Stimulated activated naive CD8-positive, alpha-beta T cell treated with anti-CD3 and anti-CD28 coated beads, Interleukin-15, amount 100 ng/mL, for 72 hours (primary cell): ENCODE measurements at regions not wholly inside any gene's neighbourhood (a gene's known extent, or its start where the extent isn't known, plus 50 kb on each side); places are given as distances from the start of the nearest gene placed in this dataset.
"Not testable (repeated sequence)": the region's sequence is repeated elsewhere in the genome, so short reads cannot be mapped to it uniquely, and the experiment has no call there.

Source experiments
- ATAC-seq: fragments of 150-1000 bp; cut with Tn5 transposase; 2 replicates; pipeline ENCODE4 v1.10.0; 2021; ENCODE audit warnings: mild to moderate bottlenecking, moderate library complexity
- DNase-seq, 2 donors: peaks; one replicate each; pipeline ENCODE4 v3.0.0; 2021 to 2022
- H3K27ac Mint-ChIP-seq, 2 donors: one replicate each; pipeline ENCODE4 v1.8.0; 2022; ENCODE audit warnings: mild to moderate bottlenecking in 2 of 2, mixed read lengths in 2 of 2, moderate library complexity in 2 of 2
- H3K27me3 Mint-ChIP-seq: one replicate; pipeline ENCODE4 v1.8.0; 2022; ENCODE audit warnings: mixed read lengths
- H3K4me1 Mint-ChIP-seq: one replicate; pipeline ENCODE4 v1.8.0; 2022; ENCODE audit warnings: mild to moderate bottlenecking, mixed read lengths
- H3K4me3 Mint-ChIP-seq, 2 donors: one replicate each; pipeline ENCODE4 v1.8.0; 2022; ENCODE audit warnings: mild to moderate bottlenecking in 2 of 2, mixed read lengths in 2 of 2, moderate library complexity in 1 of 2
- H3K9me3 Mint-ChIP-seq, 2 donors: one replicate each; pipeline ENCODE4 v1.8.0; 2022; ENCODE audit warnings: mixed read lengths in 2 of 2

- DNase-seq (no peak), ATAC-seq (no peak)
- H3K4me3 Mint-ChIP-seq = no peak overlapping the region
- no peaks in the 10 kb centered on the region for H3K4me1 Mint-ChIP-seq
- no peaks in the 10 kb centered on the region for H3K27me3 Mint-ChIP-seq
- H3K27ac Mint-ChIP-seq = no peak overlapping the region
- H3K9me3 Mint-ChIP-seq = peaks cover 0 to 2% of the 10 kb centered on the region in 2 donors
These were observed 642.5 kb upstream of the KCND2 start for GRCh38 chr7:119630406-119630969.

DNA sequence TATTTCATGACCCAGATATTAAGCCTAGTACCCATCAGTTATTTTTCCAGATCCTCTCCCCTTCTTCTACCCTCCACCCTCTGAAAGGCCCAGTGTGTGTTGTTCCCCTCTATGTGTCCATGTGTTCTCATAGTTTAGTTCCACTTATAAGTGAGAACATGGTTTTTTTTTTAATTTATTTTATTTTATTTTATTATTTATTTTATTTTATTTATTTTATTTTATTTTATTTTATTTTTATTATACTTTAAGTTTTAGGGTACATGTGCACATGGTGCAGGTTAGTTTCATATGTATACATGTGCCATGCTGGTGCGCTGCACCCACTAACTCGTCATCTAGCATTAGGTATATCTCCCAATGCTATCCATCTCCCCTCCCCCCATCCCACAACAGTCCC is 639.2 kb upstream of the KCND2 start:
- H3K27ac Mint-ChIP-seq, H3K4me3 Mint-ChIP-seq, H3K4me1 Mint-ChIP-seq, H3K27me3 Mint-ChIP-seq, ATAC-seq, DNase-seq: not testable (repeated sequence)
- H3K9me3 Mint-ChIP-seq = peaks cover 9 to 13% of the 10 kb centered on the region in 2 donors

DNA sequence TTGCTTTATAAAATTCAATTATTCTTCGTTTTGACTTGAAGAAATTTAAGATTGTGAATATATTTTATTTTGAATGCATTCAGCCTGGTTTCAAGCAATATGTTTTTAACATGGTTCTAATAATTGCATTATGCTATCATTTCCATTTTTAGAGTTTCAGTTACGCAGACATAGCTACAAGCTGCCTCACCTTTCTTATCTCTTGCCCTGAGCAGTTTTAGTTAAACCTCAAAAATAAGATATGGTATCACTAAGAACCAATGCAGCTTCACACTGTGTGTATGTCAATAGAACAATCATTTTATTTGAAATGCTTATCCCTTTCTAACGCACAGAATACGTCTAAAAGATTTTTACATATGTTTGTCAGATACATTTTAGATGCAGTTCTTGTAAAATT is 632.6 kb upstream of the KCND2 start:
- DNase-seq = no peak
- Mint-ChIP-seq H3K27ac (no peak overlapping the region), H3K4me3 (no peak overlapping the region), H3K27me3 (no peaks in the 10 kb centered on the region), H3K4me1 (no peaks in the 10 kb centered on the region), H3K9me3 (peaks cover 13 to 26% of the 10 kb centered on the region in 2 donors)
- ATAC-seq = no peak

DNA sequence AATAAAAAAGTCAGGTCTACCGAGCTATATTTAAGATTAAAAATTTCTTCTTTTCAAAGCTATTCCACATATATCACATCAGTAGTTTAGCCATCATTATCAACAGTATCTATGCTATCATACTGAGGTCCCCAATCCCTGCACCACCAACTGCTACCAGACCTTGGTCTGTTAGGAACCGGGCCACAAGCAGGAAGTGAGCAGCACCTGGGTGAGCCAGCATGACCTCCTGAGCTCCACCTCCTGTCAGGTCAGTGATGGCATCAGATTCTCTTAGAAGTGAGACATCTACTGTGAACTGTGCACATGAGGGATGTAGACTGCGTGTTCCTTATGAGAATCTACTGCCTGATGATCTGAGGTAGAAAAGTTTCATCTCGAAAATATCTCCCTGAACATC is 632.1 kb upstream of the KCND2 start:
- H3K27ac Mint-ChIP-seq = no peak overlapping the region
- no peaks in the 10 kb centered on the region for H3K27me3 Mint-ChIP-seq
- H3K4me3 Mint-ChIP-seq = no peak overlapping the region
- DNase-seq (no peak), ATAC-seq (no peak)
- H3K9me3 Mint-ChIP-seq = peaks cover 13 to 26% of the 10 kb centered on the region in 2 donors
- no peaks in the 10 kb centered on the region for H3K4me1 Mint-ChIP-seq

DNA sequence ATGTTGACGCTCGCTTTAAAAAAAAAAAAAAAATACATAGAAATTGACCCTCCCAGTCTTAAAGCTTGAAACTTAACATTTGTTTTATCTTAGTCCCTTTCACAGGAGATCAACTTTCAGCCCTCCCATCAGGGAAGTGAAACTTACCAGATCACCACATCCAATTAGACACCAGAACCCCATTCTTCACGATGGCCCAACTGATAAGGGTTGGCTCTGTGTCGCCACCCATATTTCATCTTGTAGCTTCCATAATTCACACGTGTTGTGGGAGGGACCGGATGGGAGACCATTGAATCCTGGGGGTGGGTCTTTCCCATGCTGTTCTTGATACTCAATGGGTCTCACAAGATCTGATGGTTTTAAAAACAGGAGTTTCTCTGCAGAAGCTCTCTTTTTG is 629.4 kb upstream of the KCND2 start:
- Mint-ChIP-seq H3K4me3 (no peak overlapping the region), H3K4me1 (no peaks in the 10 kb centered on the region)
- ATAC-seq = no peak

GRCh38 chr7:119647286-119647685 is 625.7 kb upstream of the KCND2 start:
- Mint-ChIP-seq H3K4me1 (no peaks in the 10 kb centered on the region), H3K27ac (no peak overlapping the region), H3K4me3 (no peak overlapping the region), H3K9me3 (peaks cover 5 to 14% of the 10 kb centered on the region in 2 donors), H3K27me3 (no peaks in the 10 kb centered on the region)
- DNase-seq (no peak), ATAC-seq (no peak)

More for the DNA sequence above, 629.4 kb upstream of the KCND2 start:
- no peak for DNase-seq
- H3K9me3 Mint-ChIP-seq = peaks cover 5 to 24% of the 10 kb centered on the region in 2 donors
- no peaks in the 10 kb centered on the region for H3K27me3 Mint-ChIP-seq
- H3K27ac Mint-ChIP-seq = no peak overlapping the region

GRCh38 chr7:119648752-119649151 is 624.2 kb upstream of the KCND2 start:
- not testable (repeated sequence) for DNase-seq, H3K4me3 Mint-ChIP-seq, H3K9me3 Mint-ChIP-seq, H3K4me1 Mint-ChIP-seq, H3K27ac Mint-ChIP-seq, H3K27me3 Mint-ChIP-seq, ATAC-seq

GRCh38 chr7:119660080-119660479 is 612.9 kb upstream of the KCND2 start:
- peaks cover 0 to 4% of the 10 kb centered on the region in 2 donors for H3K9me3 Mint-ChIP-seq
- H3K27ac Mint-ChIP-seq = no peak overlapping the region
- ATAC-seq (no peak), DNase-seq (no peak)
- no peaks in the 10 kb centered on the region for H3K4me1 Mint-ChIP-seq
- H3K4me3 Mint-ChIP-seq = no peak overlapping the region
- no peaks in the 10 kb centered on the region for H3K27me3 Mint-ChIP-seq

GRCh38 chr7:119664601-119665000 is 608.4 kb upstream of the KCND2 start:
- ATAC-seq (no peak), DNase-seq (no peak)
- Mint-ChIP-seq H3K27ac (peak overlapping the region in 1 of 2 donors; percentile 65), H3K4me3 (no peak overlapping the region), H3K4me1 (no peaks in the 10 kb centered on the region), H3K27me3 (no peaks in the 10 kb centered on the region), H3K9me3 (peaks cover 4 to 23% of the 10 kb centered on the region in 2 donors)

DNA sequence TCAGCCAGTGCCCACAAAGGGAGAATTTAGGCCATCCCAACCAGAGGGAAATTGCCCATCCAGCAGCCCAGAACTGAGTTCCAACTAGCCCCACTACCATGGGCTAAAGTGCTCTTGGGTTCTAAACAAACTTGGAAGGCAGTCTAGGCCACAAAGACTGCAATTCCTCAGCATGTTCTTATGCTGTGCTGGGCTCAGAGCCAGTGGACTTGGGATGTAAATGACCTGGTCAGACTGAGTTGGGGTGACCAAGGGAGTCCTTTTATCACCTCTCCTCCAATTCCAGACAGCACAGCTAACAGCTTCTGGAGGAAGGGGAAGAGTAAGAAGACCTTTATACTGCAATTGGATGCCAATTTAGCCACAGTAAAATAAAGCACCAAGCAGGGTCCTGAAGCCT is 607.2 kb upstream of the KCND2 start:
- no peaks in the 10 kb centered on the region for H3K4me1 Mint-ChIP-seq
- DNase-seq = no peak

DNA sequence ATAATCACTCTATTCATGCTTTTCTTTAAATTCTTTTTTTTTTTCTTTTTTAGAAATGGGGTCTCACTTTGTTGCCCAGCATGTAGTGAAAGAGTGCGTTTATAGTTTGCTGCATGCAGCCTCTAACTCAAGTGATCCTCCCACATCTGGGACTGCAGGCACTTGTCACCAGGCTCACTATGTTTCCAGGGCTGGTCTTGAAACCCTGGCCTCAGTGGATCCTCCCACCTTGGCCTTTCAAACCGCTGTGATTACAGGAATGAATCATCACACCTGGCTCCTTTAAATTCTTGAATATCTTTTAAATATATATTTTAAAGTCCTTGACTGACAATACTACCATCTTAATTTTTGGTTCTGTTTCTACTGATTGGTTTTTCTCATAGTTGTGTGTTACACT is 591.6 kb upstream of the KCND2 start:
- no peaks in the 10 kb centered on the region for H3K27me3 Mint-ChIP-seq
- H3K27ac Mint-ChIP-seq = no peak overlapping the region
- H3K9me3 Mint-ChIP-seq = peaks cover 0 to 5% of the 10 kb centered on the region in 2 donors
- no peak for ATAC-seq
- H3K4me1 Mint-ChIP-seq = no peaks in the 10 kb centered on the region
- no peak for DNase-seq
- H3K4me3 Mint-ChIP-seq = no peak overlapping the region

More for the DNA sequence above, 607.2 kb upstream of the KCND2 start:
- ATAC-seq = no peak
- no peak overlapping the region for H3K27ac Mint-ChIP-seq
- H3K27me3 Mint-ChIP-seq = no peaks in the 10 kb centered on the region
- H3K4me3 Mint-ChIP-seq = no peak overlapping the region
- peaks cover 9 to 29% of the 10 kb centered on the region in 2 donors for H3K9me3 Mint-ChIP-seq

DNA sequence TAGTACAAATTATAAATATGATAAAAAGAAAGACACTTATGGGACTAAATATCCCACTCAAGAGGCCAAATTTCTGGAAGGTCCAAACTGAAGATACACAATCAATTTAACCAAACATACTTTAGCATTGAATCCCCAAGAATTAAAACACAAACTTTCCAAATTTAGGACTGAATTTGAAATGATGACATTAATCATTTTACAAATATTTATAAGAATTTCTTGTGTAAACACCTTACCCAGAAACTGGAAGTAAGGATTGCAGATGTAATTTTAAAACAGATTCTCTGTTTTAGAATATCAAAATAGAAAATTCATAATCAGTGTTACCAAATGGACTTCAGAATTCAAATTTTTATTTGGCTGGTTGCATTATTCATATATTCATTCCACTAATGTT is 588.2 kb upstream of the KCND2 start:
- Mint-ChIP-seq H3K9me3 (peaks cover 0 to 5% of the 10 kb centered on the region in 2 donors), H3K27ac (no peak overlapping the region), H3K4me3 (no peak overlapping the region), H3K4me1 (no peaks in the 10 kb centered on the region), H3K27me3 (no peaks in the 10 kb centered on the region)
- no peak for ATAC-seq
- no peak for DNase-seq

DNA sequence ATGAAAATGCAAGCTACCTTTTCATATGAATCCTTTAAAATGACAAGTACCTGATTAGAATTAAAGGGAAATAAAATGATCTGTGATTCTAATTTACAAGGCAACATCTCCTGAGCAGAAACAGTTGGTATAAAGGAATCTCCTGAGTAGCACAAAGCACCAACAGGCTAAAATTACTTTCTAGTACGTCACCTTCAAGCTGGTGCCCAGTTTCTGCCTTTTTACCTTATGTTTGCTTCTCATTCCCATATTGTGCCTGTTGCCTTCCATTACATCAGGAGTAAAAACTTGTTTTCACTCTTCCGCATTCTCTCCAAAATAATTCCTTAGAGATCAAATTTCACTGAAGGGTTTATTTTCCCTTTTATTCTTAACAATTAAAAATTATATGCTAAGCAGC is 587.1 kb upstream of the KCND2 start:
- Mint-ChIP-seq H3K9me3 (peaks cover 0 to 5% of the 10 kb centered on the region in 2 donors), H3K4me3 (no peak overlapping the region), H3K27ac (no peak overlapping the region), H3K4me1 (no peaks in the 10 kb centered on the region), H3K27me3 (no peaks in the 10 kb centered on the region)
- no peak for ATAC-seq
- no peak for DNase-seq

DNA sequence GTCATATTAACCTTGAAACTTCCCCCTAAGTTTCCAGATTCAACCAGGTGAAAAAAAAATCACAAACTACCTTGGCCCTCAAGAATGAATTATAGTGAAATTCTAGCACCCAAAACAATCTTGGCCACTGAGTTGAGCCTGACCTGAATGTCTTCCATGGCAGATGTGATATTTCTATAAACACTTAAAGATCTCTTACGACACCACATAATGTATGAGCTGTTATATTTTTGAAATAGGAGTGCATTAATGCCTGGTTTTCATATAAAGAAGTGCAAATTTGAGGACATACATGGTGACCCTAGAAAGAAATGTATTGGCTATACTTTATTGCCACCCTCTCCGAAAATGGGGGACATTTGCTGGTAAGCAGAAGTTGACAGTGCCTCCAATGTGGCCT is 584.1 kb upstream of the KCND2 start:
- no peak overlapping the region for H3K4me3 Mint-ChIP-seq
- no peaks in the 10 kb centered on the region for H3K4me1 Mint-ChIP-seq
- no peak for ATAC-seq
- H3K27me3 Mint-ChIP-seq = no peaks in the 10 kb centered on the region
- H3K9me3 Mint-ChIP-seq = peaks cover 0 to 3% of the 10 kb centered on the region in 2 donors
- DNase-seq = no peak
- no peak overlapping the region for H3K27ac Mint-ChIP-seq

GRCh38 chr7:119692541-119692940 is 580.4 kb upstream of the KCND2 start:
- H3K9me3 Mint-ChIP-seq = peaks cover 0 to 2% of the 10 kb centered on the region in 2 donors
- H3K4me1 Mint-ChIP-seq = no peaks in the 10 kb centered on the region
- ATAC-seq (no peak), DNase-seq (no peak)
- H3K4me3 Mint-ChIP-seq = no peak overlapping the region
- H3K27me3 Mint-ChIP-seq = no peaks in the 10 kb centered on the region
- H3K27ac Mint-ChIP-seq = no peak overlapping the region

DNA sequence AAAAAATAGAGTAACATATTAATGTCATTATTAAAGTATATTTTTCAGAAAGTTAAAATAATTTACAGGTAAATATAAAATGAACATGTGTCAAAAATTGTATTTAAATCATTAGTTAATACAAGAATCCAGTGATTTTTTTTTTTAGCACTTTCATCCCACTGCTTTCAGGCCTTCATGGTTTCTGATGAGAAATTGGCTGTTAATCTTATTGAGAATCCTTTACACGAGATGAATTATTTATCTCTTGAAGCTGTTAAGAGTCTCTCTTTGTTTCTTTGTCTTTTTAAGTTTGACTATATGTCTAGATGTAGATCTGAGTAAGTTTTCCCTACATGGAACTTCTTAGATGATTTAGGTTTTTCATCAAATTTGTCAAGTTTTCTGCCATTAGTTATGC is 578.5 kb upstream of the KCND2 start:
- no peak for ATAC-seq
- Mint-ChIP-seq H3K4me1 (no peaks in the 10 kb centered on the region), H3K27me3 (no peaks in the 10 kb centered on the region), H3K27ac (no peak overlapping the region), H3K9me3 (peaks cover 0 to 8% of the 10 kb centered on the region in 2 donors), H3K4me3 (no peak overlapping the region)
- DNase-seq = no peak

DNA sequence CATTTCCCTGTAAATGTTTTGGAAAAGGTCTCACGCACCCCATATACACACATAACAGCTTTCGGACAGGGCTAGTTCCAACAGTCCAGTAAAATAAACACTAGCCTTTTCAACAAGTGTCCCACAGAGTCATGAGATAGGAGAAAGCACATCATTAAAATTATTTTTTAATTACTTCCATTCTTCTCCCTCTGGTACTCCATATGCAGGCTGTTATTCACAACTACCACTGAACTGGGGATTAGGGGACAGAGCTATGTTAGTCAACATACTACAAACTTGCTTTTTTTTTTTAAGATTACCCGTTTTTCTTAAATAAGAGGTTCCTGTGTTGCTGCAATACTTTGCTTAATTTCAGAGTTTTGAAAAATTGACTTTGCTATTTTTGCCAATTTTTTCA is 576.6 kb upstream of the KCND2 start:
- no peak overlapping the region for H3K27ac Mint-ChIP-seq
- peaks cover 0 to 8% of the 10 kb centered on the region in 2 donors for H3K9me3 Mint-ChIP-seq
- no peak overlapping the region for H3K4me3 Mint-ChIP-seq
- no peaks in the 10 kb centered on the region for H3K4me1 Mint-ChIP-seq
- H3K27me3 Mint-ChIP-seq = no peaks in the 10 kb centered on the region
- ATAC-seq (no peak), DNase-seq (no peak)
